Ovary (tissue), 7 donors: ENCODE measurements at regions not wholly inside any gene's neighbourhood (a gene's known extent, or its start where the extent isn't known, plus 50 kb on each side); places are given as distances from the start of the nearest gene placed in this dataset.

ENCODE experiments used
- DNase-seq, 5 donors: peaks; one replicate each; pipeline ENCODE4 v3.0.0-alpha.2; 2019 to 2020
- H3K27ac ChIP-seq, 2 donors: fragments of 200-600 bp; one replicate each; pipeline versions ENCODE4 v1.5.1 to v1.8.0; 2019 to 2022
- H3K27me3 ChIP-seq: fragments of 200-600 bp; one replicate; pipeline ENCODE4 v1.8.0; 2022
- H3K36me3 ChIP-seq: fragments of 200-600 bp; sonication (generic); one replicate; pipeline ENCODE4 v1.5.1; 2019
- H3K4me1 ChIP-seq: one replicate; pipeline ENCODE4 v1.8.1; 2013; ENCODE audit warnings: mild to moderate bottlenecking, moderate library complexity; ENCODE audit not compliant: insufficient read depth
- H3K4me3 ChIP-seq: fragments of 200-600 bp; sonication (generic); one replicate; pipeline ENCODE4 v1.5.1; 2017
- H3K9me3 ChIP-seq, 2 donors: fragments of 200-600 bp in 1 of 2; sonication (generic) in 1 of 2; one replicate each; pipeline versions ENCODE4 v1.5.1 to v1.8.1; 2013 to 2019; ENCODE audit warnings: mild to moderate bottlenecking in 1 of 2, moderate library complexity in 1 of 2
- EP300 ChIP-seq: sonication (generic); formaldehyde crosslinking; IDR thresholded peaks from one replicate; pipeline ENCODE4 v1.6.1; 2017; ENCODE audit warnings: antibody characterized with exemption
- POLR2A ChIP-seq: fragments of 450-650 bp; IDR thresholded peaks from one replicate; pipeline ENCODE4 v1.6.1; 2017; ENCODE audit warnings: antibody characterized with exemption, mild to moderate bottlenecking, moderate library complexity
- whole genome bisulfite sequencing, 3 donors: extraction: QIAGEN DNeasy Blood & Tissue Kit in 1 of 3; methylation state at CpG; one replicate each; pipeline versions ENCODE4 v1.1.5 to v1.1.7; 2013 to 2017; 5-methylcytosine and 5-hydroxymethylcytosine counted together
- intact Hi-C, 4 donors: fragments of 100-400 bp; cut with DNase I; formaldehyde crosslinking; loops; one replicate each; pipeline versions ENCODE4 v1.11.0 to v1.15.1; 2022 to 2023
- TF ChIP-seq, protein P1 (sequence below), 3 donors: fragments of 450-650 bp in 2 of 3; fragments of 200-600 bp in 1 of 3; IDR thresholded peaks; one replicate each; pipeline versions ENCODE4 v1.5.1 to v1.8.0; 2016 to 2022; ENCODE audit warnings: antibody characterized with exemption in 3 of 3, mild to moderate bottlenecking in 1 of 3
- donor health status: DM: no; HTN: no; CAD: no; lungs with moderate emphysema.
- donor health status: DM: no; HTN: no; CAD: no.
- donor health status: Bipolar disorder and iron deficiency.
- donor health status: DM: no; HTN: no; CAD: no.
- donor health status: DM: yes; HTN: yes; CAD: no.

DNA sequence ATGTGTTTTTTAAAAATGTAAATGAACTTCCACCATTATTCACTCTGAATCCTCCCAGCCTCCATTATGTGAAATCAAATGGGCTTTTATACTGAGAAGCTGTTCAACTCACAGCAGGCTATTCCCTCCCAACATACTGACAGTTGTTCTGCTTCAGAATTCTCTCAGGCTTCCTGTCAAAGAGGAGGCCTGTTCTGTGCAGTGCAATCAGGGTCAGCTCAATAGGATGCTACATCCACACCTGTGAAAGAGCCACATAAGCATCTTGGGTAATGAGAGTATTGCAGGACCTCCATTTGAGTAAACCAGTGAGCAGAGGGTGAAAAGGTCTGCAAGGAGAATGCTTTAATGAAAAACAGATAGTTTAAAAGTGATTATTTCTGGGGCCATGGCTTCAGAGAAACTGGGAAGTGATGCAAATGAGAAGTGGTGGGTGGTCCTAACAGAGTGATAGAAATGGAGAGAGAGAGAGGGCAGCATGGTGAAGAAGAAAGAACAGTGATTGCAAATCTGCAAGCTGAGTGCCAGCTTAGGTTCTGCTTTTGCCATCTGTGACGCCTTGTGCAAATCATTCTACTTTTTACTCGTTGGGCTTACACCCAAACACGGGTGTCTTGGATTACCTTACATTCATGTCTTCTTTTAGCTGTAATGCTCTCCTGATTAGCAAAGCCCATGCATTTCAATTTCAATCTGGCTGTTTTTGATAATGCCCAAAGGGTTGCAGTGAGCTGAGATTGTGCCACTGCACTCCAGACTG lies 202.5 kb upstream of the NMUR2 start:
- Histone ChIP-seq H3K27me3 (no peaks in the 10 kb centered on the region), H3K9me3 (no peaks in the 10 kb centered on the region), H3K36me3 (no peaks in the 10 kb centered on the region), H3K4me1 (no peaks in the 10 kb centered on the region), H3K4me3 (no peak overlapping the region), H3K27ac (no peak overlapping the region)
- 63 to 78% (median 69%) methylated on average over 3 of the region's 3 CpGs for WGBS, 3 donors
- TF ChIP-seq EP300 (no peak), POLR2A (no peak)
- TF ChIP-seq, protein P1, sequence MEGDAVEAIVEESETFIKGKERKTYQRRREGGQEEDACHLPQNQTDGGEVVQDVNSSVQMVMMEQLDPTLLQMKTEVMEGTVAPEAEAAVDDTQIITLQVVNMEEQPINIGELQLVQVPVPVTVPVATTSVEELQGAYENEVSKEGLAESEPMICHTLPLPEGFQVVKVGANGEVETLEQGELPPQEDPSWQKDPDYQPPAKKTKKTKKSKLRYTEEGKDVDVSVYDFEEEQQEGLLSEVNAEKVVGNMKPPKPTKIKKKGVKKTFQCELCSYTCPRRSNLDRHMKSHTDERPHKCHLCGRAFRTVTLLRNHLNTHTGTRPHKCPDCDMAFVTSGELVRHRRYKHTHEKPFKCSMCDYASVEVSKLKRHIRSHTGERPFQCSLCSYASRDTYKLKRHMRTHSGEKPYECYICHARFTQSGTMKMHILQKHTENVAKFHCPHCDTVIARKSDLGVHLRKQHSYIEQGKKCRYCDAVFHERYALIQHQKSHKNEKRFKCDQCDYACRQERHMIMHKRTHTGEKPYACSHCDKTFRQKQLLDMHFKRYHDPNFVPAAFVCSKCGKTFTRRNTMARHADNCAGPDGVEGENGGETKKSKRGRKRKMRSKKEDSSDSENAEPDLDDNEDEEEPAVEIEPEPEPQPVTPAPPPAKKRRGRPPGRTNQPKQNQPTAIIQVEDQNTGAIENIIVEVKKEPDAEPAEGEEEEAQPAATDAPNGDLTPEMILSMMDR (IDR thresholded peaks at IDR 0.05), result no peak
- intact Hi-C loops, result no loop called here
- DNase-seq, result no peak

GRCh38 chr5:152608458-152608857 lies 203.4 kb upstream of the NMUR2 start:
- H3K27ac ChIP-seq, result no peak overlapping the region
- intact Hi-C loops, result no loop called here
- TF ChIP-seq, protein P1 (IDR thresholded peaks at IDR 0.05), result no peak
- TF ChIP-seq POLR2A (no peak), EP300 (no peak)
- 20 to 22% (median 21%) methylated on average over 3 of the region's 3 CpGs for WGBS, 3 donors
- H3K36me3 ChIP-seq, result no peaks in the 10 kb centered on the region
- no peak overlapping the region for H3K4me3 ChIP-seq
- no peaks in the 10 kb centered on the region for H3K27me3 ChIP-seq
- DNase-seq, result no peak
- no peaks in the 10 kb centered on the region for H3K9me3 ChIP-seq
- H3K4me1 ChIP-seq, result no peaks in the 10 kb centered on the region

- Histone ChIP-seq H3K4me3 (no peak overlapping the region), H3K27ac (no peak overlapping the region), H3K9me3 (no peaks in the 10 kb centered on the region), H3K4me1 (no peaks in the 10 kb centered on the region), H3K27me3 (no peaks in the 10 kb centered on the region), H3K36me3 (no peaks in the 10 kb centered on the region)
- intact Hi-C loops, result no loop called here
- 49 to 57% (median 54%) methylated on average over 2 of the region's 2 CpGs for WGBS, 3 donors
- no peak for TF ChIP-seq POLR2A
- TF ChIP-seq EP300, result no peak
- TF ChIP-seq, protein P1 (IDR thresholded peaks at IDR 0.05), result no peak
- DNase-seq, result no peak
These were observed 214.7 kb upstream of the NMUR2 start for GRCh38 chr5:152619756-152620155.

DNA sequence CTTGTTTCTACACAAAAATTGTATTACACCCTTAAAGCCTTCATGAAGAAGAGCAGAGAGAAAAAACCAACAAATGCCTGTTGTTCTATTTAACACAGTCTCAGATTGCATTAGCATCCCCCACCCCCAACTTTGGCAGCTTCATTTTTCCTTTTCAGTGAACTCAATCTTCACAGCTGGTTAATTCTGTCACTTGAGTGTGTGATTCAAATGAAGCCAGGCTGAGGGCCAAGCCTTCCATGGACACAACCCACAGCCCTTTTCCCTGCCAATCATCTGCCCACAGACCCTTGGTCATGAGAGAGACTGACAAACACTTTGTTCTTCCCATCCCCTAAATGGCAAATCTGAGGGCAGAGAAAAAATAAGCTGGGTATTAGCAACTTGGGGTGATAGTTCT lies 217.5 kb upstream of the NMUR2 start:
- no peaks in the 10 kb centered on the region for H3K36me3 ChIP-seq
- no peak for TF ChIP-seq POLR2A
- no peak for DNase-seq
- intact Hi-C loops, result no loop called here
- H3K4me1 ChIP-seq, result no peaks in the 10 kb centered on the region
- no peaks in the 10 kb centered on the region for H3K27me3 ChIP-seq
- no peak overlapping the region for H3K27ac ChIP-seq
- no peak overlapping the region for H3K4me3 ChIP-seq
- no peaks in the 10 kb centered on the region for H3K9me3 ChIP-seq

GRCh38 chr5:152623951-152624350 lies 218.9 kb upstream of the NMUR2 start:
- 55 to 66% (median 60%) methylated on average over 1 of the region's 1 CpG for WGBS, 3 donors

More at GRCh38 chr5:152623951-152624350, 218.9 kb upstream of the NMUR2 start:
- no peak overlapping the region for H3K27ac ChIP-seq
- H3K4me3 ChIP-seq, result no peak overlapping the region
- H3K36me3 ChIP-seq, result no peaks in the 10 kb centered on the region
- no peak for TF ChIP-seq EP300
- TF ChIP-seq POLR2A, result no peak
- TF ChIP-seq, protein P1 (IDR thresholded peaks at IDR 0.05), result no peak
- no peaks in the 10 kb centered on the region for H3K9me3 ChIP-seq
- intact Hi-C loops, result no loop called here
- H3K4me1 ChIP-seq, result no peaks in the 10 kb centered on the region
- no peak for DNase-seq
- no peaks in the 10 kb centered on the region for H3K27me3 ChIP-seq
